SK-N-SH (cell line): ENCODE measurements at regions not wholly inside any gene's neighbourhood (a gene's known extent, or its start where the extent isn't known, plus 50 kb on each side); places are given as distances from the start of the nearest gene placed in this dataset.

Source experiments
- CTCF ChIA-PET: fragments of 300-600, 350-600 bp; formaldehyde crosslinking; extraction: SDS; loops from one replicate; lab custom pipeline; 2021; lab: Yijun Ruan, JAX
- POLR2A ChIA-PET: fragments of 350-600 bp; sonication (Branson Sonifier 250); formaldehyde crosslinking; extraction: SDS; loops from one replicate; lab custom pipeline; 2020; ENCODE audit warnings: antibody characterized with exemption, inconsistent platforms; lab: Yijun Ruan, JAX
- DNase-seq: peaks from one replicate; pipeline ENCODE4 v3.0.0; 2012
- H2AFZ ChIP-seq: fragments of 200-600 bp; sonication (generic); 2 replicates; pipeline ENCODE4 v1.8.1; 2016; ENCODE audit warnings: antibody characterized with exemption, mild to moderate bottlenecking, low read depth
- H3F3A ChIP-seq: fragments of 200-600 bp; sonication (generic); replicated peaks from 2 replicates; pipeline ENCODE3; 2016; ENCODE audit warnings: antibody characterized with exemption, mild to moderate bottlenecking; ENCODE audit not compliant: insufficient read depth
- H3K27ac ChIP-seq, 2 experiments: fragments of 200-500 bp in 1 of 2; fragments of 200-600 bp in 1 of 2; sonication (Bioruptor generic) in 1 of 2; sonication (generic), shearing (Covaris generic) in 1 of 2; 2 replicates each; pipeline versions ENCODE4 v1.5.1 to v1.6.1; 2014 to 2016; ENCODE audit warnings: low read depth in 2 of 2, inconsistent platforms in 1 of 2, low read length in 1 of 2, mild to moderate bottlenecking in 1 of 2, mixed read lengths in 1 of 2
- H3K27me3 ChIP-seq: fragments of 200-600 bp; sonication (generic), shearing (Covaris generic); 2 replicates; pipeline ENCODE4 v1.6.1; 2016; ENCODE audit warnings: mixed run types; ENCODE audit not compliant: insufficient read depth
- H3K36me3 ChIP-seq, 2 experiments: fragments of 200-500 bp in 1 of 2; fragments of 200-600 bp in 1 of 2; sonication (Bioruptor generic) in 1 of 2; sonication (generic) in 1 of 2; replicated peaks in 1 of 2; 2 replicates each; pipeline versions ENCODE3 to v1.5.1; 2014 to 2016; ENCODE audit warnings: low read length in 1 of 2, mild to moderate bottlenecking in 1 of 2; ENCODE audit not compliant: insufficient read depth in 2 of 2, control insufficient read depth in 1 of 2
- H3K4me1 ChIP-seq, 2 experiments: fragments of 200-500 bp in 1 of 2; fragments of 200-600 bp in 1 of 2; sonication (Bioruptor generic) in 1 of 2; sonication (generic), shearing (Covaris generic) in 1 of 2; 2 replicates each; pipeline versions ENCODE4 v1.5.1 to v1.6.1; 2014 to 2016; ENCODE audit warnings: low read depth in 1 of 2, low read length in 1 of 2, mixed run types in 1 of 2; ENCODE audit not compliant: insufficient read depth in 2 of 2, control insufficient read depth in 1 of 2
- H3K4me2 ChIP-seq: fragments of 200-600 bp; sonication (generic), shearing (Covaris generic); 2 replicates; pipeline ENCODE4 v1.6.1; 2017; ENCODE audit warnings: mixed run types
- H3K4me3 ChIP-seq, 2 experiments: fragments of 200-500 bp in 1 of 2; fragments of 200-600 bp in 1 of 2; sonication (Bioruptor generic) in 1 of 2; sonication (generic), shearing (Covaris generic) in 1 of 2; 2 replicates each; pipeline versions ENCODE4 v1.5.1 to v1.8.1; 2014 to 2016; ENCODE audit warnings: low read depth in 2 of 2, inconsistent platforms in 1 of 2, low read length in 1 of 2, mild to moderate bottlenecking in 1 of 2, mixed read lengths in 1 of 2, moderate library complexity in 1 of 2
- H3K79me2 ChIP-seq: fragments of 200-600 bp; sonication (generic); 2 replicates; pipeline ENCODE4 v1.8.1; 2017; ENCODE audit warnings: mild to moderate bottlenecking; ENCODE audit not compliant: insufficient read depth
- H3K9ac ChIP-seq: fragments of 200-600 bp; sonication (generic); 2 replicates; pipeline ENCODE4 v1.6.1; 2017; ENCODE audit warnings: mixed run types
- H3K9me2 ChIP-seq: fragments of 200-600 bp; sonication (generic); 2 replicates; pipeline ENCODE4 v1.6.1; 2017; ENCODE audit warnings: mixed run types
- H3K9me3 ChIP-seq: fragments of 200-600 bp; sonication (generic); 2 replicates; pipeline ENCODE4 v1.6.1; 2017; ENCODE audit warnings: mixed run types, mild to moderate bottlenecking, moderate library complexity
- H4K20me1 ChIP-seq: fragments of 200-600 bp; sonication (generic); 2 replicates; pipeline ENCODE4 v1.6.1; 2017; ENCODE audit warnings: mild to moderate bottlenecking, mixed run types; ENCODE audit not compliant: insufficient read depth
- FOXJ3 ChIP-seq: sonication (generic); formaldehyde crosslinking; IDR thresholded peaks from 2 replicates; pipeline ENCODE4 v1.5.1; 2020; ENCODE audit warnings: mild to moderate bottlenecking, missing genetic modification reagents
- FOXM1 ChIP-seq: IDR thresholded peaks from 2 replicates; pipeline ENCODE4 v1.4.0; 2012; ENCODE audit warnings: low read depth, mild to moderate bottlenecking
- GABPA ChIP-seq: IDR thresholded peaks from 2 replicates; pipeline ENCODE4 v1.4.0; 2012; ENCODE audit warnings: low read depth, mild to moderate bottlenecking
- GATA2 ChIP-seq: sonication (generic); formaldehyde crosslinking; IDR thresholded peaks from 2 replicates; pipeline ENCODE4 v1.5.0; 2020; ENCODE audit warnings: mild to moderate bottlenecking, missing genetic modification reagents
- JUND ChIP-seq: IDR thresholded peaks from 2 replicates; pipeline ENCODE4 v1.4.0; 2012
- MEF2A ChIP-seq: IDR thresholded peaks from 2 replicates; pipeline ENCODE4 v1.4.0; 2012; ENCODE audit warnings: low read depth, borderline replicate concordance
- RXRA ChIP-seq: IDR thresholded peaks from 2 replicates; pipeline ENCODE4 v1.4.0; 2012; ENCODE audit warnings: low read depth, mild to moderate bottlenecking, borderline replicate concordance
- WGBS: methylation state at CpG from one replicate; pipeline ENCODE4 v1.1.6; 2017; ENCODE audit warnings: low lambda C conversion rate; 5-methylcytosine and 5-hydroxymethylcytosine counted together
- TF ChIP-seq, protein P1 (sequence below): fragments of 150-350 bp; IDR thresholded peaks from 2 replicates; pipeline ENCODE4 v1.6.1; 2017; ENCODE audit warnings: antibody characterized with exemption, low read length, low read depth, borderline replicate concordance
- TF ChIP-seq, protein P2 (sequence below): IDR thresholded peaks from 2 replicates; pipeline ENCODE4; 2012
- TF ChIP-seq, protein P3 (sequence below): IDR thresholded peaks from 2 replicates; pipeline ENCODE4 v1.6.1; 2012; ENCODE audit warnings: mild to moderate bottlenecking, low read depth, low read length, moderate library complexity
- TF ChIP-seq, protein P4 (sequence below): IDR thresholded peaks from 2 replicates; pipeline ENCODE4 v1.4.0; 2012; ENCODE audit warnings: low read depth, borderline replicate concordance
- TF ChIP-seq, protein P5 (sequence below): fragments of 150-350 bp; IDR thresholded peaks from 2 replicates; pipeline ENCODE4 v1.6.1; 2016; ENCODE audit warnings: mild to moderate bottlenecking, low read depth, low read length
- TF ChIP-seq, protein P6 (sequence below): IDR thresholded peaks from 2 replicates; pipeline ENCODE4 v1.4.0; 2012; ENCODE audit warnings: low read depth, borderline replicate concordance

DNA sequence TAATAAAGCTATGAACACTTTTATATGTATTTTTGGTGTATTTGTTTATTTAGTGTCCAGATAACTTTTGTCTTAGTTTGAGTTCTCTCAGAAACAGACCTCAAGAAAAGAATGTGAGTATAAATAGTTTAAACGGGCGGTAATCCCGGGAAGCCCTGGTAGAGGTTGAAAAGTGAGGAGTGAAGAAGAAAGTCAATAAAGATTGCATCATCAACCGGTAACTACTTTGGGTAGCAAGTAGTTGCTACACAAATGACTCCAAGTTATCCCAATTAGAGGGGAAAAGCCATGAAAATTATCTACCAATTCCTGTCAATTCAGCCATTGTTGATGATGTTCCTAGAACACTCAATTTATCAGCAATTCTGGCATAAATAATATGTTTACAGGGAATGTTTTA is 870.3 kb upstream of the RAG2 start:
- peaks cover 0 to 8% of the 10 kb centered on the region in 2 experiments; a peak in 1 of 4 replicates for H3K4me1 ChIP-seq
- H3K79me2 ChIP-seq = no peaks in the 10 kb centered on the region
- H3K4me2 ChIP-seq = no peak overlapping the region
- WGBS = 51% methylated on average over 4 of the region's 4 CpGs
- H2AFZ ChIP-seq = no peak overlapping the region
- POLR2A ChIA-PET = no interaction called here
- no peaks in the 10 kb centered on the region for H3K9me3 ChIP-seq
- CTCF ChIA-PET = interaction anchor here (1.2 kb wide), 1 partner anchor 71 kb away, joined by 3 read pairs; no protein-coding TSS in a partner anchor
- H3K9me2 ChIP-seq = no peaks in the 10 kb centered on the region
- no peak overlapping the region for H3K27ac ChIP-seq
- no peaks in the 10 kb centered on the region for H3F3A ChIP-seq
- no peaks in the 10 kb centered on the region for H4K20me1 ChIP-seq
- no peak for TF ChIP-seq JUND
- TF ChIP-seq, protein P1, sequence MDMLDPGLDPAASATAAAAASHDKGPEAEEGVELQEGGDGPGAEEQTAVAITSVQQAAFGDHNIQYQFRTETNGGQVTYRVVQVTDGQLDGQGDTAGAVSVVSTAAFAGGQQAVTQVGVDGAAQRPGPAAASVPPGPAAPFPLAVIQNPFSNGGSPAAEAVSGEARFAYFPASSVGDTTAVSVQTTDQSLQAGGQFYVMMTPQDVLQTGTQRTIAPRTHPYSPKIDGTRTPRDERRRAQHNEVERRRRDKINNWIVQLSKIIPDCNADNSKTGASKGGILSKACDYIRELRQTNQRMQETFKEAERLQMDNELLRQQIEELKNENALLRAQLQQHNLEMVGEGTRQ = no peak
- no peak for TF ChIP-seq GATA2 (CRISPR knock-in tag)
- no peak for TF ChIP-seq FOXJ3 (CRISPR knock-in tag)
- TF ChIP-seq, protein P2, sequence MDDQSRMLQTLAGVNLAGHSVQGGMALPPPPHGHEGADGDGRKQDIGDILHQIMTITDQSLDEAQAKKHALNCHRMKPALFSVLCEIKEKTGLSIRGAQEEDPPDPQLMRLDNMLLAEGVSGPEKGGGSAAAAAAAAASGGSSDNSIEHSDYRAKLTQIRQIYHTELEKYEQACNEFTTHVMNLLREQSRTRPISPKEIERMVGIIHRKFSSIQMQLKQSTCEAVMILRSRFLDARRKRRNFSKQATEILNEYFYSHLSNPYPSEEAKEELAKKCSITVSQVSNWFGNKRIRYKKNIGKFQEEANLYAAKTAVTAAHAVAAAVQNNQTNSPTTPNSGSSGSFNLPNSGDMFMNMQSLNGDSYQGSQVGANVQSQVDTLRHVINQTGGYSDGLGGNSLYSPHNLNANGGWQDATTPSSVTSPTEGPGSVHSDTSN = no peak
- TF ChIP-seq FOXM1 = no peak
- TF ChIP-seq, protein P3, sequence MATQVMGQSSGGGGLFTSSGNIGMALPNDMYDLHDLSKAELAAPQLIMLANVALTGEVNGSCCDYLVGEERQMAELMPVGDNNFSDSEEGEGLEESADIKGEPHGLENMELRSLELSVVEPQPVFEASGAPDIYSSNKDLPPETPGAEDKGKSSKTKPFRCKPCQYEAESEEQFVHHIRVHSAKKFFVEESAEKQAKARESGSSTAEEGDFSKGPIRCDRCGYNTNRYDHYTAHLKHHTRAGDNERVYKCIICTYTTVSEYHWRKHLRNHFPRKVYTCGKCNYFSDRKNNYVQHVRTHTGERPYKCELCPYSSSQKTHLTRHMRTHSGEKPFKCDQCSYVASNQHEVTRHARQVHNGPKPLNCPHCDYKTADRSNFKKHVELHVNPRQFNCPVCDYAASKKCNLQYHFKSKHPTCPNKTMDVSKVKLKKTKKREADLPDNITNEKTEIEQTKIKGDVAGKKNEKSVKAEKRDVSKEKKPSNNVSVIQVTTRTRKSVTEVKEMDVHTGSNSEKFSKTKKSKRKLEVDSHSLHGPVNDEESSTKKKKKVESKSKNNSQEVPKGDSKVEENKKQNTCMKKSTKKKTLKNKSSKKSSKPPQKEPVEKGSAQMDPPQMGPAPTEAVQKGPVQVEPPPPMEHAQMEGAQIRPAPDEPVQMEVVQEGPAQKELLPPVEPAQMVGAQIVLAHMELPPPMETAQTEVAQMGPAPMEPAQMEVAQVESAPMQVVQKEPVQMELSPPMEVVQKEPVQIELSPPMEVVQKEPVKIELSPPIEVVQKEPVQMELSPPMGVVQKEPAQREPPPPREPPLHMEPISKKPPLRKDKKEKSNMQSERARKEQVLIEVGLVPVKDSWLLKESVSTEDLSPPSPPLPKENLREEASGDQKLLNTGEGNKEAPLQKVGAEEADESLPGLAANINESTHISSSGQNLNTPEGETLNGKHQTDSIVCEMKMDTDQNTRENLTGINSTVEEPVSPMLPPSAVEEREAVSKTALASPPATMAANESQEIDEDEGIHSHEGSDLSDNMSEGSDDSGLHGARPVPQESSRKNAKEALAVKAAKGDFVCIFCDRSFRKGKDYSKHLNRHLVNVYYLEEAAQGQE = no peak
- DNase-seq = no peak
- no peak overlapping the region for H3K9ac ChIP-seq
- H3K27me3 ChIP-seq = no peaks in the 10 kb centered on the region
- H3K4me3 ChIP-seq = no peak overlapping the region
- H3K36me3 ChIP-seq = no peaks in the 10 kb centered on the region

DNA sequence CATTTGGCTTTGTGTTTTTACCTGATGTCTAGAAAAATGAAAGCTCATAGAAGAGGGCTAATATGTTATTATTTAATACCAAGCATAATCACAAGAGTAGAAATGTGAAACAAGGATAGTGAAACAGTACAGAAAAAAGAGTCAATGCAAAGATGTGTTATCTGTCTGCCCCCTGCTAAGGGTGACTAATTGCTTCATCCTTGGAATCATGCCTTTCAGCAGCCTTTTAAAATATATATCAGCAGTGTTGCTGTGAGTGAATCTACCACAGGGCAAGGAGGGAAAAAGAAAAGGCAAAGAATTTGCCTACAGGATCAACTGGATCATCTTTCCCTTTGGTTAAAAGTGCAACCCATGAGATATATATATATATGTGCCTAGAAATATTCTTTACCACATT is 867.2 kb upstream of the RAG2 start:
- no peak overlapping the region for H2AFZ ChIP-seq
- no peaks in the 10 kb centered on the region for H3K27me3 ChIP-seq
- ChIA-PET CTCF (interaction anchor here (1.3 kb wide), 1 partner anchor 16 kb away, joined by 5 read pairs; no protein-coding TSS in a partner anchor), POLR2A (no interaction called here)
- DNase-seq = no peak
- H3K9ac ChIP-seq = no peak overlapping the region
- H3K4me3 ChIP-seq = no peak overlapping the region
- H3K79me2 ChIP-seq = no peaks in the 10 kb centered on the region
- no peak overlapping the region for H3K27ac ChIP-seq
- no peaks in the 10 kb centered on the region for H3K9me3 ChIP-seq
- no peaks in the 10 kb centered on the region for H4K20me1 ChIP-seq
- no peaks in the 10 kb centered on the region for H3K9me2 ChIP-seq
- peaks cover 0 to 8% of the 10 kb centered on the region in 2 experiments; a peak in 1 of 4 replicates for H3K4me1 ChIP-seq
- no peaks in the 10 kb centered on the region for H3K36me3 ChIP-seq
- no peak overlapping the region for H3K4me2 ChIP-seq
- TF ChIP-seq, protein P4, sequence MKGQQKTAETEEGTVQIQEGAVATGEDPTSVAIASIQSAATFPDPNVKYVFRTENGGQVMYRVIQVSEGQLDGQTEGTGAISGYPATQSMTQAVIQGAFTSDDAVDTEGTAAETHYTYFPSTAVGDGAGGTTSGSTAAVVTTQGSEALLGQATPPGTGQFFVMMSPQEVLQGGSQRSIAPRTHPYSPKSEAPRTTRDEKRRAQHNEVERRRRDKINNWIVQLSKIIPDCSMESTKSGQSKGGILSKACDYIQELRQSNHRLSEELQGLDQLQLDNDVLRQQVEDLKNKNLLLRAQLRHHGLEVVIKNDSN = no peak
- TF ChIP-seq, protein P5, sequence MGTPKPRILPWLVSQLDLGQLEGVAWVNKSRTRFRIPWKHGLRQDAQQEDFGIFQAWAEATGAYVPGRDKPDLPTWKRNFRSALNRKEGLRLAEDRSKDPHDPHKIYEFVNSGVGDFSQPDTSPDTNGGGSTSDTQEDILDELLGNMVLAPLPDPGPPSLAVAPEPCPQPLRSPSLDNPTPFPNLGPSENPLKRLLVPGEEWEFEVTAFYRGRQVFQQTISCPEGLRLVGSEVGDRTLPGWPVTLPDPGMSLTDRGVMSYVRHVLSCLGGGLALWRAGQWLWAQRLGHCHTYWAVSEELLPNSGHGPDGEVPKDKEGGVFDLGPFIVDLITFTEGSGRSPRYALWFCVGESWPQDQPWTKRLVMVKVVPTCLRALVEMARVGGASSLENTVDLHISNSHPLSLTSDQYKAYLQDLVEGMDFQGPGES = no peak
- TF ChIP-seq GABPA (no peak), RXRA (no peak), MEF2A (no peak)
- TF ChIP-seq, protein P6, sequence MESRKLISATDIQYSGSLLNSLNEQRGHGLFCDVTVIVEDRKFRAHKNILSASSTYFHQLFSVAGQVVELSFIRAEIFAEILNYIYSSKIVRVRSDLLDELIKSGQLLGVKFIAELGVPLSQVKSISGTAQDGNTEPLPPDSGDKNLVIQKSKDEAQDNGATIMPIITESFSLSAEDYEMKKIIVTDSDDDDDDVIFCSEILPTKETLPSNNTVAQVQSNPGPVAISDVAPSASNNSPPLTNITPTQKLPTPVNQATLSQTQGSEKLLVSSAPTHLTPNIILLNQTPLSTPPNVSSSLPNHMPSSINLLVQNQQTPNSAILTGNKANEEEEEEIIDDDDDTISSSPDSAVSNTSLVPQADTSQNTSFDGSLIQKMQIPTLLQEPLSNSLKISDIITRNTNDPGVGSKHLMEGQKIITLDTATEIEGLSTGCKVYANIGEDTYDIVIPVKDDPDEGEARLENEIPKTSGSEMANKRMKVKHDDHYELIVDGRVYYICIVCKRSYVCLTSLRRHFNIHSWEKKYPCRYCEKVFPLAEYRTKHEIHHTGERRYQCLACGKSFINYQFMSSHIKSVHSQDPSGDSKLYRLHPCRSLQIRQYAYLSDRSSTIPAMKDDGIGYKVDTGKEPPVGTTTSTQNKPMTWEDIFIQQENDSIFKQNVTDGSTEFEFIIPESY = no peak
- H3F3A ChIP-seq = no peaks in the 10 kb centered on the region
